T-cell (primary cell): ENCODE measurements at regions not wholly inside any gene's neighbourhood (a gene's known extent, or its start where the extent isn't known, plus 50 kb on each side); places are given as distances from the start of the nearest gene placed in this dataset.

Experiments used
- ATAC-seq, 4 experiments: fragments of 200-7000 bp in 3 of 4; fragments of 150-1000 bp in 1 of 4; cut with Tn5 transposase; replicated peaks in 1 of 4; 1 replicate in 3 of 4; 2 replicates in 1 of 4; pipeline ENCODE4 v1.10.0; 2021; ENCODE audit warnings: moderate library complexity in 3 of 4, mild to moderate bottlenecking in 2 of 4, moderate number of reproducible peaks in 1 of 4
- CTCF ChIA-PET, 2 donors: fragments of 300-600 bp; sonication (Branson Sonifier 250); formaldehyde crosslinking; loops; one replicate each; lab custom pipeline; 2022; ENCODE audit warnings: antibody characterized with exemption in 2 of 2; lab: Charles Lee
- POLR2A ChIA-PET, 2 donors: fragments of 300-600 bp; sonication (Branson Sonifier 250); formaldehyde crosslinking; loops; one replicate each; lab custom pipeline; 2022; ENCODE audit warnings: antibody characterized with exemption in 2 of 2; lab: Charles Lee
- DNase-seq, 35 experiments: peaks; one replicate each; pipeline versions ENCODE4 v3.0.0 to v3.0.0-alpha.2; 2013 to 2023
- H3K27ac ChIP-seq: one replicate; pipeline ENCODE4 v1.5.1; 2013; ENCODE audit warnings: low read length
- H3K27me3 ChIP-seq, 2 experiments: replicated peaks in 1 of 2; 1 replicate in 1 of 2; 2 replicates in 1 of 2; pipeline versions ENCODE4 v1.6.1 to v1.7.0; 2013; ENCODE audit warnings: low read length in 1 of 2, mixed read lengths in 1 of 2; ENCODE audit not compliant: control insufficient read depth in 2 of 2, insufficient read depth in 2 of 2; ENCODE audit errors: extremely low read depth in 1 of 2
- H3K36me3 ChIP-seq, 2 donors: 1 replicate in 1 of 2; 2 replicates in 1 of 2; pipeline versions ENCODE4 v1.6.1 to v1.7.0; 2013; ENCODE audit warnings: low read length in 1 of 2; ENCODE audit not compliant: control insufficient read depth in 2 of 2, insufficient read depth in 1 of 2; ENCODE audit errors: extremely low read depth in 1 of 2
- H3K4me1 ChIP-seq, 2 experiments: 1 replicate in 1 of 2; 2 replicates in 1 of 2; pipeline versions ENCODE4 v1.6.1 to v1.7.0; 2013; ENCODE audit warnings: low read length in 2 of 2, mixed read lengths in 1 of 2; ENCODE audit not compliant: insufficient read depth in 2 of 2, control insufficient read depth in 1 of 2; ENCODE audit errors: extremely low read depth in 1 of 2
- H3K4me3 ChIP-seq, 2 donors: 1 replicate in 1 of 2; 2 replicates in 1 of 2; pipeline versions ENCODE4 v1.5.1 to v1.7.0; 2013; ENCODE audit warnings: mild to moderate bottlenecking in 2 of 2, low read length in 1 of 2, moderate library complexity in 1 of 2; ENCODE audit not compliant: control insufficient read depth in 1 of 2; ENCODE audit errors: extremely low read depth in 1 of 2
- H3K9me3 ChIP-seq: 2 replicates; pipeline ENCODE4 v1.7.0; 2013
- H3K27ac Mint-ChIP-seq, 2 donors: one replicate each; pipeline ENCODE4 v1.8.0; 2020 to 2021; ENCODE audit warnings: mild to moderate bottlenecking in 2 of 2, mixed read lengths in 2 of 2
- H3K27me3 Mint-ChIP-seq, 2 donors: one replicate each; pipeline ENCODE4 v1.8.0; 2021 to 2022; ENCODE audit warnings: mixed read lengths in 2 of 2
- H3K36me3 Mint-ChIP-seq: one replicate; pipeline ENCODE4 v1.8.0; 2021; ENCODE audit warnings: mixed read lengths
- H3K4me1 Mint-ChIP-seq, 3 donors: one replicate each; pipeline ENCODE4 v1.8.0; 2020 to 2022; ENCODE audit warnings: mixed read lengths in 3 of 3, mild to moderate bottlenecking in 1 of 3
- H3K4me3 Mint-ChIP-seq, 3 donors: one replicate each; pipeline ENCODE4 v1.8.0; 2020 to 2022; ENCODE audit warnings: mild to moderate bottlenecking in 3 of 3, mixed read lengths in 3 of 3, moderate library complexity in 3 of 3
- H3K9me3 Mint-ChIP-seq, 3 donors: one replicate each; pipeline ENCODE4 v1.8.0; 2020 to 2022; ENCODE audit warnings: mixed read lengths in 3 of 3
- WGBS: methylation state at CpG from one replicate; pipeline ENCODE4 v1.1.5; 2013; ENCODE audit warnings: missing lambda C conversion rate; ENCODE audit not compliant: insufficient coverage; 5-methylcytosine and 5-hydroxymethylcytosine counted together

DNA sequence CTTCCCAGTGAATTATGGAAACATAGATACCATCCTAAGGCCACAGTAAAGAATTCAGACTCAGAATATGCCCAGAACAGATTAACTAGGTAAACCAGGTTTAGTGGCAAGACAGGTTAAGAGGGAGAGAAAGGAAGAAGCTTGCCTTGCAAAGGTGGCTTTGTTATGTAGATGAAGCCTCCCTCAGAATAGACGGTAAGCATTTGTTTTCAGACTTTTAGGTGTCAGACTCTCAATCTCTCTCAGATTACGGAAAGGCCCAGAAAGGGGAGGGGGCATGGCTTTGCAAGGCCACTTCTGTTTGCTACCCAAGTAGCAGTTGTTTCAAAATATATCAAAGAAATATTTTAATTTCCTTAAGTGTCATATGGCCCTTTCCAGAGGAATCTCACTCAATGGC lies 457.1 kb upstream of the BOD1L1 start:
- H3K4me3 ChIP-seq = no peak overlapping the region
- no peaks in the 10 kb centered on the region for H3K4me1 Mint-ChIP-seq
- WGBS = no CpG with 5 or more reads among the region's 2 CpGs
- H3K9me3 Mint-ChIP-seq = peaks cover 0 to 7% (median 4%) of the 10 kb centered on the region in 3 donors
- H3K27me3 ChIP-seq = no peaks in the 10 kb centered on the region
- no peak for ATAC-seq
- no peak overlapping the region for H3K4me3 Mint-ChIP-seq
- H3K36me3 Mint-ChIP-seq = no peaks in the 10 kb centered on the region
- H3K27me3 Mint-ChIP-seq = no peaks in the 10 kb centered on the region
- ChIA-PET POLR2A (no interaction called here), CTCF (no interaction called here)
- DNase-seq = no peak
- H3K27ac ChIP-seq = no peak overlapping the region
- H3K36me3 ChIP-seq = no peaks in the 10 kb centered on the region
- H3K27ac Mint-ChIP-seq = no peak overlapping the region
- H3K9me3 ChIP-seq = no peaks in the 10 kb centered on the region
- H3K4me1 ChIP-seq = no peaks in the 10 kb centered on the region

DNA sequence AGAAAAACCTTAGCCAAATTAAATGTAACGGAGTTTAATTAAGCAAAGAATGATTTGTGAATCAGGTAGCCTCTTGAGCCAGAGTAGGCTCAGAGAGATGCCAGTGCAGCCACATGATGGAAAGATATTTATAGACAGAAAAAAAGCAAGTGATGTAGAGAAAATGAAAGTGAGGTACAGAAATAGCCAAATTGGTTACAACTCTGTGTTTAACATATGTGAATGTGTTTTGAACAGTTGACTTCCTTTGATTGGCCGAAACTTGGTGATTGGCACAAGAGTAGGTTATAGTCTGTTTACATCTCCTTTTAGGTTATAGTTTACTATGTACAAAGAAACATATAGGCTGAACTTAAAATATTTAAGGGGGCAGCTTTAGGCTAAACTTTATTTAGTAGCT lies 459.9 kb upstream of the BOD1L1 start:
- Histone ChIP-seq H3K4me3 (no peak overlapping the region), H3K9me3 (no peaks in the 10 kb centered on the region), H3K27ac (no peak overlapping the region), H3K36me3 (no peaks in the 10 kb centered on the region), H3K27me3 (no peaks in the 10 kb centered on the region), H3K4me1 (no peaks in the 10 kb centered on the region)
- no peak overlapping the region for H3K4me3 Mint-ChIP-seq
- H3K36me3 Mint-ChIP-seq = no peaks in the 10 kb centered on the region
- CTCF ChIA-PET = no interaction called here
- 60% methylated on average over 1 of the region's 2 CpGs for WGBS
- peaks cover 0 to 3% of the 10 kb centered on the region in 2 donors for H3K27me3 Mint-ChIP-seq
- H3K9me3 Mint-ChIP-seq = peaks cover 0 to 11% (median 7%) of the 10 kb centered on the region in 3 donors
- H3K4me1 Mint-ChIP-seq = no peaks in the 10 kb centered on the region
- ATAC-seq (no peak), DNase-seq (no peak)
- H3K27ac Mint-ChIP-seq = no peak overlapping the region
- POLR2A ChIA-PET = no interaction called here

DNA sequence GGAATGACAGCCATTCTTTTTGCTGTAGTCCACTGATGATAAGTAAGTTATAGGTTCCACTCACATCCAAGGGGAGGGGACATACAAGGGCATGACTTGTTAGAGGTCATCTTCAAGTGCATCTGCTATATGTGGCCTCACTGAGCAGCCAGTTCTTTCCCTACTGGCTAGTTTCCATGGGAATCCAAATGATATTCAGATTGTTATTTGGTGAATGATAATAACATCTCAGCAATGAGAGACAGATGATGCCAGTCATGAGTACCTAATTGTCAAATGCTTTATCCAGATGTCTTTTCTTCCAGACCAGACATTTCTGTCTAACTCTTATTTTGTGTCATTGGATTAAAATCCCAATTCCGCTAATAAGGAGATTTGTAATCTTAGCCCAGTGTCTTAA lies 460.4 kb upstream of the BOD1L1 start:
- Mint-ChIP-seq H3K4me3 (no peak overlapping the region), H3K9me3 (peaks cover 0 to 11% (median 7%) of the 10 kb centered on the region in 3 donors), H3K4me1 (no peaks in the 10 kb centered on the region), H3K36me3 (no peaks in the 10 kb centered on the region), H3K27me3 (peaks cover 0 to 3% of the 10 kb centered on the region in 2 donors), H3K27ac (no peak overlapping the region)
- no peak for ATAC-seq
- Histone ChIP-seq H3K27me3 (no peaks in the 10 kb centered on the region), H3K27ac (no peak overlapping the region), H3K4me1 (no peaks in the 10 kb centered on the region), H3K4me3 (no peak overlapping the region), H3K9me3 (no peaks in the 10 kb centered on the region), H3K36me3 (no peaks in the 10 kb centered on the region)
- no peak for DNase-seq
- CTCF ChIA-PET = no interaction called here
- POLR2A ChIA-PET = no interaction called here
- WGBS = no CpG with 5 or more reads among the region's 1 CpG

DNA sequence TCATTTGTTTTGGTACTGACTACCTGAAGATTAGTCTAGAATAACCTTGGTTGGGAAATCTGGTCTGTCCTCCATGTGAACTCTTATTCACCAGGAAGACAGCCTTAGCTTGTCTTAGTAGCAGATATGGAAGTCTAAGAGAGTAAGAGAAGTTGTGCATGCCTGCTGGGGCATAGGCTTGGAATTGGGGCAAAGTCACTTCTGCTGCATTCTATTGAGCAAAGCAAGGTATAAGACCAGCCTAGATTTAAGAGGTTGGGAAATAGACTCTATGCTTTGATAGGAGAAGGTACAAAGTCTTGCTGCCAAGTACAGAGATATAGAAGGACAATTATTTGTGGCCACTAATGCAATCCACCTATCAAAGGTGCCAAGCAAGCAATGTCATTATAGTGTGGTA lies 464.0 kb upstream of the BOD1L1 start:
- ChIA-PET CTCF (no interaction called here), POLR2A (no interaction called here)
- no peak overlapping the region for H3K27ac ChIP-seq
- Mint-ChIP-seq H3K27ac (no peak overlapping the region), H3K4me1 (no peaks in the 10 kb centered on the region), H3K9me3 (peaks cover 0 to 7% (median 3%) of the 10 kb centered on the region in 3 donors), H3K4me3 (no peak overlapping the region), H3K27me3 (peaks cover 0 to 3% of the 10 kb centered on the region in 2 donors), H3K36me3 (no peaks in the 10 kb centered on the region)
- no peaks in the 10 kb centered on the region for H3K9me3 ChIP-seq
- ATAC-seq = no peak
- H3K4me3 ChIP-seq = no peak overlapping the region
- H3K27me3 ChIP-seq = no peaks in the 10 kb centered on the region
- DNase-seq = no peak
- H3K36me3 ChIP-seq = no peaks in the 10 kb centered on the region
- no peaks in the 10 kb centered on the region for H3K4me1 ChIP-seq

DNA sequence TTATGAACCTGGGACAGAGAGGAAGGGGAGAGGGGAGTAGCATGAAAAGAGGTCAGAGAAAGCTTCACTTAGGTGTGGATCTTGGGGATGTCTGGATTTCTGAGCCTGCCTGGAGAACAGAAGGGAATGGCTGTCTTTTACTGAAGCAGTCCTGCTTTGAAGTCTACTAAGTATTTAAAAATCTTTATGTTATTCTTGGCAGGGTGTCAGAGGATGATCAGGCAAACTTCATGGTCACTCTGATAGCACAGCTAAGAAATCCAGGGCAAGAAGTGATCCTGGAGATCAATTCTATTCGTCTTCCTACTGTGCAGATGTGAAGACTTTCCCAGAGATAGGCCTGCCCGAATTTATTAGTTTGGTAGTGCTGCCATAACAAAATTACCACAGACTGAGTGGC lies 464.4 kb upstream of the BOD1L1 start:
- ATAC-seq (no peak), DNase-seq (no peak)
- Mint-ChIP-seq H3K9me3 (peaks cover 0 to 7% (median 3%) of the 10 kb centered on the region in 3 donors), H3K36me3 (no peaks in the 10 kb centered on the region), H3K27me3 (peaks cover 0 to 3% of the 10 kb centered on the region in 2 donors), H3K4me3 (no peak overlapping the region), H3K27ac (no peak overlapping the region), H3K4me1 (no peaks in the 10 kb centered on the region)
- no peak overlapping the region for H3K27ac ChIP-seq
- H3K9me3 ChIP-seq = no peaks in the 10 kb centered on the region
- no peak overlapping the region for H3K4me3 ChIP-seq
- CTCF ChIA-PET = no interaction called here
- H3K36me3 ChIP-seq = no peaks in the 10 kb centered on the region
- POLR2A ChIA-PET = no interaction called here
- H3K4me1 ChIP-seq = no peaks in the 10 kb centered on the region
- 57% methylated on average over 2 of the region's 2 CpGs for WGBS
- no peaks in the 10 kb centered on the region for H3K27me3 ChIP-seq

DNA sequence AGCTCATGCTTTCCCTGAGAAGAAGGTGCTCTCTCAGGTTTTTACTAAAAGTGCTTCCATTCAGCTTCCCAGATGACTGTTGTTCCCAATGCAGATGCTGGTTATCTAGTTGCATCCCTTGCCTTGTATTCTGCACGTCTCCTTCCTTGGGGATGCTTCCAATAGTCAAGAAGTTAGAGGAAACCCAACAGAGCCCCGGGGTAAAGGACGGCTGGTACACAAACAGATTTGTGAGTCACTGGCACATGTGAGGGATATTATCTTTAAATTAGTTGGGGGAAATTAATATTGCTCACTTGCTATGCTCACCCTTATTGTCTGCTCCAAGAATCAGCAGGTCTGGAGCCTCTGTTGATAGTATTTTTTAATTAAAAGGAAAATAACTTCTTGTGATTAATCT lies 465.2 kb upstream of the BOD1L1 start:
- Mint-ChIP-seq H3K27me3 (peaks cover 0 to 3% of the 10 kb centered on the region in 2 donors), H3K4me3 (no peak overlapping the region), H3K9me3 (peaks cover 0 to 7% (median 3%) of the 10 kb centered on the region in 3 donors), H3K36me3 (no peaks in the 10 kb centered on the region), H3K4me1 (no peaks in the 10 kb centered on the region), H3K27ac (no peak overlapping the region)
- DNase-seq (no peak), ATAC-seq (no peak)
- H3K27ac ChIP-seq = no peak overlapping the region
- no peaks in the 10 kb centered on the region for H3K27me3 ChIP-seq
- no peak overlapping the region for H3K4me3 ChIP-seq
- H3K36me3 ChIP-seq = no peaks in the 10 kb centered on the region
- ChIA-PET CTCF (no interaction called here), POLR2A (no interaction called here)
- no peaks in the 10 kb centered on the region for H3K4me1 ChIP-seq
- H3K9me3 ChIP-seq = no peaks in the 10 kb centered on the region
- 80% methylated on average over 1 of the region's 3 CpGs for WGBS

DNA sequence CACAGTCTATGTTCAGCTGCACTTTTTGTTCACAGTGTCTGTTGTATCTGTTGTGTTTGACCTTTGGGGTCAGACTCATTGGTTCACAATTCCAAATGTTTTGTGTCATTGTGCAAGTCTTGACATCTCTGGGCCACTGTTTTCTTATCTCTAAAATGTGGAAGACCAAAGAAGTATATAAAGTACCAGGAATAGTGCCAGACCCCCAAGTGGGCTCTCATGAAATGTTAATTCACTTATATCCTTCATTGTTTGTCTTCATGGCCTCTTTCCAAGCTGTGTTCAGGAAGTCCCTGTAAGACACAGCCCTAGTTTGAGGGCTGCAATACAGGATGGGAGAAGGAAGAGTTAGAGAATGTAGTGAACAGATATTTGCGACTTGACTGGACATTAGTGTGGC lies 468.3 kb upstream of the BOD1L1 start:
- Mint-ChIP-seq H3K27me3 (no peaks in the 10 kb centered on the region), H3K27ac (no peak overlapping the region), H3K36me3 (no peaks in the 10 kb centered on the region), H3K4me3 (no peak overlapping the region), H3K9me3 (peaks cover 0 to 7% (median 3%) of the 10 kb centered on the region in 3 donors), H3K4me1 (no peaks in the 10 kb centered on the region)
- no CpG with 5 or more reads among the region's 1 CpG for WGBS
- H3K4me3 ChIP-seq = no peak overlapping the region
- ATAC-seq = no peak
- ChIA-PET POLR2A (no interaction called here), CTCF (no interaction called here)
- H3K27ac ChIP-seq = no peak overlapping the region
- DNase-seq = no peak
- H3K9me3 ChIP-seq = no peaks in the 10 kb centered on the region
- no peaks in the 10 kb centered on the region for H3K36me3 ChIP-seq
- H3K27me3 ChIP-seq = no peaks in the 10 kb centered on the region
- H3K4me1 ChIP-seq = no peaks in the 10 kb centered on the region
